GM19351 (cell line): ENCODE measurements at regions not wholly inside any gene's neighbourhood (a gene's known extent, or its start where the extent isn't known, plus 50 kb on each side); places are given as distances from the start of the nearest gene placed in this dataset.
"Not testable (repeated sequence)": the region's sequence is repeated elsewhere in the genome, so short reads cannot be mapped to it uniquely, and the experiment has no call there.

Experiments
- ATAC-seq: cut with Tn5 transposase; IDR thresholded peaks from one replicate; pipeline ENCODE4 v1.9.1; 2021; ENCODE audit warnings: mild to moderate bottlenecking, moderate library complexity; ENCODE audit not compliant: unreplicated experiment

DNA sequence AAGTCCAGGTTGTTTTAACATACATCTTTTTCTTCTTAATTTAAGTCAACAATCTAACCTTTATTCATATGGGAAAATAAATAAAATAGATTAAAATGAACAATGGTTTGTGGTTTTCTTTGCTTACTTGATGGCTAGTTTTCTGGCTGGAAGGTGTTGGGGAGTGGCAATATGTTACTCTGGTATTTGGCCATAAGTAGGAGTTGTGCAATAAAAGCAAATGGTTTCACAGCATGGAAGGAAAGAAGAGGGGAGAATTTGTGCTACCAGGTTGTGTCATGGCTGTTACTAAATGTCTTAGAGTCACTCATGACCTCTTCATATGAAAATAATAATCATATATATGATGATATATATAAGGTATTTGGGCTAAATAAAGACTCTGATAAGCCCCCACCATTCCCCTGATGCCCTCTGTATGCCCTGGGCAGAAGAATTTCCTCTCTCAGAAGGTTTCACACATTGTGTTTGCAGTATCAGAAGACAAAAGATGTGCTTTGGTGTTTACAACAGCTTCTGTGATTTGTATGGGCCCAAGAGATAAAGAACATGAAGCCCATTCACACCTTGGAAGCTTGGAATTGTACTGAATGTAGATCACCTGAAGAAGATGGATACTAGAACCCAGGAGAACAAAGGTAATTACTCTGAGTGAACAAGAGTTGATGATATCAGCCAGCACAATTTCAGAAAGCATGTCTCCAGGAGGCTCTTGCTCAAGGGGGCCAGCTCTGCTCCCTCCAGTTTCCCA, 160.9 kb downstream of the ALG10B start:
- ATAC-seq: no peak

DNA sequence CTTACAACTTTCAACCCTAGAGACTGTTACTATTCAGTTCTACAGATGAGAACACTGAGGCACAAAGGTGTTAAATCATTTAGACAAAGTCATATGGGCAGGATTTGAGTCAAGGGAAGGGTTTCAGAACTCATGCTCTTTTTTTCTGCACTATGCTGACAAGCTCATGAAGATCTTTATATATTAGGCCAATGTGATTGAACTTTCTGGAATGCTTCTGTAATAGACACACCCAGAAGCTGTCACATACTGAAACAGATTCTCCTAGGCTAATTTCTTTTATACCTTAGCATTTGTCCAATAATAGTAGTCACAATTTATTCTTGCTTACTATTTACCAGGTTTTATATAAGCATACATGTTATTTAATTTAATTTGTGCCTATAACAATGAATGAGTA, 164.0 kb downstream of the ALG10B start:
- no peak for ATAC-seq

DNA sequence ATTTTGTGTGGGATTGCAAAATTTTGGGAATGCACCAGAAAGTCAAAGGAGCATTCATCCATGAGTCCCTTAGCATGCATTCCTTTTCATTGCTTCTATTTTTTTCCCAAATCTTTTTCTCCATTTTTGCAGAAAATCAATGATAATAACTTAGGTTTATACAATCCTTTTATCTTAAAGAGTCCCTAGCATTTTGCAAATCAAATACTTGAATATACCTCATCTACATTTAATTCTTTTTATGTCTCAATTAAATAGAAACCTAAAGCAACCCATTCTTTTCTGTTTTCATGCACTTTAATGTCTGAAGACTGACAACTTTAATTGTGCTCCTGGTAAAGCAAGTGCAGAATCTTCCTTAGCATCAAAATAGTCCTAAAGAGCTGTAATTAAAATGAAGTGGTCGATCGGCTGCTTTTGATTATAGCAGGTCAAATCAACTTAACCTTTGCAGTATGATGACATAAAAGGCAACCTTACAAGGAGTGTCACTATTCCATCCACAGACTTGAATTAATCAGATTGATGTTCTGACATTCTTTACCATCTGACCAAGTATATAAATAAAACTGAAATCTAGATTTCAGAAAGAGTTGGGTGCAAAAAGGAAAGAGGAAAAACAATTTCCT, 168.4 kb downstream of the ALG10B start:
- ATAC-seq: no peak

DNA sequence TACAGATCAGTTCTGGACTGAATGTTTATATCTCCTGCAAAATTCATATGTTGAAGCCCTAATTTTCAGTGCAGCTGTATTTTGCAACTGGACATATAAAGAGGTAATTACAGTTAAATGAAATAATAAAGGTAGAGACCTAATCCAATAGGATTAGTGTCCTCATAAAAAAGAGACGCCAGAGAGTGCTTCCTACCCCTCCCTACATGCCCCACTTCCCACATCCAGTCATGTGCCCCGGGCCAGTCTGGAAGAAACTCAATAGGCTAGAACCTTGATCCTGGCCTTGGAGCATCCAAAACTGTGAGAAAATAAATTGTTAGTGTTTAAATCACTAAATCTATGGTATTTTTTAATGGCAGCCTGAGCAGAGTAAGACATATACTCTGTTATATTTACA, 172.3 kb downstream of the ALG10B start:
- ATAC-seq: no peak

DNA sequence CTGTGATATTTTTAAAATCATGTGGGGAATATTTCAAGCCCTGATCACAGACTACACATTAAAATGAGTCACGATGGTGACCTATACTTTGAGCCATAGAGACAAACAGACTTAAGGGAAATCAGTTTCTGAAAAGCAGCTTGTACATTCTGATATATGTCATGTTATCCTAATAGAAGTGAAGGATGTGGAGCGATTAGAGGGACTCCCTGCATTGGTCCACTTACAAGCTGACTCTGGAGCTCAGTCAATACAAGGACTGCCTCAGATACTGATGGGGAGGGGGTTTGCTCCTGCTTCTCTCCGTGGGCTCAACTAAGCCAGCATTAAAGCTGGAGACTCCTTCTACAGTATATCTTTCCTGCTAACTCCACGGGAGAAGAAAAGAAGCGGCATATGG, 173.5 kb downstream of the ALG10B start:
- no peak for ATAC-seq

DNA sequence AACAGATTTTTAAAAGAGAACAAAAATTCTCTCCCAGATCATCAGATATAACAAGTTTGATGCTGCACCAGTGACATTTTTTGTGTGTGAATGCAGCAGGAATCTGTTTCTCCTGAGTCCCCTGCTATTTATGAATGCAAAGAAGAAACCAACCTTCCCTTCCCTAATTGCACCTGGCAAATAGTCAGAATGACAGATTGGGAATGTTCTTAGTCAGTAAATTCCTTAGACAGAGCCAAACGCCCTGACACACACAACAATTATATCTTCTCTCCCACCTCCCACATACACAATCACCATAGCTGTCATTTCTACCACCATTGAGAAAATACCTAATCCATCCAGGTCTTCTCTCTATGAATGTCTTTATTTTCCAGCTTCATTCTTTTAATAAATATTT, 174.4 kb downstream of the ALG10B start:
- ATAC-seq: no peak

DNA sequence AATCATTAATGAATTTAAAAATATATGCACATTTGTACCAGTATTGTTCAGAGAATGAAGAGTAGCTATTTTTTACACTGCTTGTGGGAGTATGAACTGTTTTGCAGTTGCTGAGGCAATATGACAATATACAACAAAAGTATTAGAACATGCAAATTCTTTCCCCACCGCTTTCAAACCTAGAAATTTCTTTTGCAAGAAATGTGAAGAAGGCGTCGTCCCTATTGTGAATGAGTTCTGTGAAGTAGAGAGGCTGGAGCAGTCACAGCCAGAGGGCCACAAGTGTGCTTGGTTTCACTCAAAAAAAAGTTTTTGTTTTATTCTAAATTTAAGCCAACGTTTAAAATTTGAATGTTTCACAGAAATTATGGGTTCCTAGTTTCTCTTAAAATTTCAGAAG, 184.9 kb downstream of the ALG10B start:
- ATAC-seq: no peak

DNA sequence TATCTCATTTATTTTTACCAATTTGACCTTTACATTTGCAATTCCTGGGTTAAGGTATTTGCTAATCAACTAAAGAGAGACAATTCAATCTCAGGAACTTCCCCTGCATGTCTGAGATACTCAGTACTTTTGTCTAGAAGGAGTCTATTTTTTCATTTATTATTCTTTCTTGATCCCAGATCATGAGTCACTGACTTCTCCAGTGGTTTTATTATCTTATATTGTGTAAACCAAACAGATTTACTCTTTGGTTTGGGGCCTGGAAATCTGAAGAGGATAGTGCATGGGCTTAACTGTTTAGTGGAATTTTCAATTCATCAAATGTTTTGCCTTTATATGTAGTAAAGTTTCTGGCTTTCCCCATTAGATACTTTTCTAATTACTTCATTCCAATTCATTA, 185.4 kb downstream of the ALG10B start:
- ATAC-seq: no peak

DNA sequence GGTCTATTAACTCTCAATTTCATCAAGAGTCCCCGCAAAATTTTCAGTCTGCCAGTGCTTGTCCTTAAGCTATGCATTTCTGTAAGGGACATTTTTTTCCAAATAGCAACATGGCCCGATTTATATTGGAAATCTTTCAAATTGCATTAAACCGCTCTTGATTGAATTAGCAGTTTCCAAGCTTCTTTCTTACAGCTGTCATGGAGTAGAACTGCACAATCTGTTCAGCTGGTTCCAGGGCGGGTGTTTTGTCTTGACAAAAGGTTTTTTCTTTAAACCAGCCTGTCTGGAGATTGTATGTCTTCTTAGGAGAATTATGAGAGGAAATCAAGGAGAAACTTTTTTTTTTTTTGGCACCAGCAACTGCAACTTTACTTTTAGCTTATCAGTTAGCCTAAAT, 185.8 kb downstream of the ALG10B start:
- ATAC-seq: no peak

DNA sequence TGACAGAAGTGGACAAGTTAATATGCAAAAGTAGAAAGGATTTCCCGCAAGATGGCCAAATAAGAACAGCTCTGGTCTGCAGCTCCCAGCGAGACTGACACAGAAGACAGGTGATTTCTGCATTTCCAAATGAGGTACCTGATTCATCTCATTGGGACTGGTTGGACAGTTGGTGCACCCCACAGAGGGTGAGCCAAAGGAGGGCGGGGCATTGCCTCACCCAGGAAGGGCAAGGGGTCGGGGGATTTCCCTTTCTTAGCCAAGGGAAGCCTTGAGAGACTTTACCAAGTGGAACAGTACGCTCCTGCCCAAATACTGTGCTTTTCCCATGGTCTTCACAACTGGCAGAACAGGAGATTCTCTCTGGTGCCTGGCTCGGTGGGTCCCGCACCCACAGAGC, 191.3 kb downstream of the ALG10B start:
- ATAC-seq: no peak

DNA sequence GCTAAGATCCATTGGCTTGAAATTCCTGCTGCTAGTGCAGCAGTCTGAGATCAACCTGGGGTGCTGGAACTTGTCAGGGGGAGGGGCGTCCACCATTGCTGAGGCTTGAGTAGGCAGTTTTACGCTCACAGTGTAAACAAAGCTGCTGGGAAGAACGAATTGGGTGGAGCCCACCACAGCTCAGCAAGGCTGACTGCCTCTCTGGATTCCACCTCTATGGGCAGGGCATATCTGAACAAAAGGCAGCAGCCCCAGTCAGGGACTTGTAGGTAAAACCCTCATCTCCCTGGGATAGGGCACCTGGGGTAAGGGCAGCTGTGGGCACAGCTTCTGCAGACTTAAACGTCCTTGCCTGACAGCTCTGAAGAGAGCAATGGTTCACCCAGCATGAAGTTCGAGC, 191.7 kb downstream of the ALG10B start:
- ATAC-seq: no peak

DNA sequence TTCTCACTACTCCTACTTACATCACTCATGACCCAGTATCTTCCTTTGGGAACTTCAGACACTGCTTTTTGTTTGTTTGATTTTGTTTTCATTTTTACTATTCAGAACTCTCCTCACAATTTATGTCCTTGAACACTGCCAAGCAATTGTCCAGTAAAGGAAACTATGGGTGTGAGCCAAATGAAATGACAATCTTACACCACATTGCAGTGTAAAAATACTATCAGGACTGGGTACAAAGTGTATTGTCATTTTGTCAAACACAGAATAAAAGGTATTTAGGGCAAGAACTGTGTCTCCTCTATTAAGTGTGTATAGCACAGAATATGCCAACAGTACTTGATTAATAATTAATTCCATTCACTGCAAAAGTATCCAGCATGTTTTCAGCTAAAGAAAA, 199.3 kb downstream of the ALG10B start:
- no peak for ATAC-seq

DNA sequence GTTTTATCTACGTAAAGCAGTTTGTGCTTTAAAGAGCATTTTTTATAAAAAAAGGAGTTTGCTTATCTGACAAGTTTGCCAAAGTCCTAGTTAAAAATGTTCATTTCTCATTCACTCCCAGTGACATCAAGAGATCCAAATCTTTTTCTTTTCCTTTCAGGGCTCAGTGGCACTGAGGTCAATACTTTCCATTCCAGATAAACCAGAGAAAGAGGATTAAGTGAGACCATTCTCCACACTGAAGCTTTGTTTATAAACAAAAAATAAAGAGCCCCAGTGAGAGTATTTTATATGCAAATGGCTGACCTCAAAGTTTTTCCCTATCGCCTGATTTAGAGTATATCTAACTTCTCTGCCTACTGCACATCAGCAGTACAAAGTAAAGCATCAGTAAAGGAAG, 199.8 kb downstream of the ALG10B start:
- no peak for ATAC-seq

DNA sequence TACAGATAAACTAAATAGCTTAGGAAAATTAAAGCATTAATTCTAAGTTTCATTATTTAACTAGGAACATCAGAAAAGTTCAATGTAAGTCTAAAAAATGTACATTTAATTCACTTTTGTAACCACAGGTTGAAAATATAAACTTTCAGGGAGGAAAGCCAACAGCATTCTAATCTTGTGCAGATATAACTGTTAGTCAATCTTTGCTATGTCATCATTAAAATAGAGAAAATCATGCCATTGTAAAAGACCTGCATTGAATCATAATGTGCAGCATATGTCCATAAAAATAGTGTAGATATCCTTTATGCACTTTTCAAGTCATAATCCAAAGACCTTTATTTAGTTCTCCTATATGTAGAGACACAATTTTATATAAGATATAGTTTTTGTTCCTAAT, 207.3 kb downstream of the ALG10B start:
- ATAC-seq: no peak

DNA sequence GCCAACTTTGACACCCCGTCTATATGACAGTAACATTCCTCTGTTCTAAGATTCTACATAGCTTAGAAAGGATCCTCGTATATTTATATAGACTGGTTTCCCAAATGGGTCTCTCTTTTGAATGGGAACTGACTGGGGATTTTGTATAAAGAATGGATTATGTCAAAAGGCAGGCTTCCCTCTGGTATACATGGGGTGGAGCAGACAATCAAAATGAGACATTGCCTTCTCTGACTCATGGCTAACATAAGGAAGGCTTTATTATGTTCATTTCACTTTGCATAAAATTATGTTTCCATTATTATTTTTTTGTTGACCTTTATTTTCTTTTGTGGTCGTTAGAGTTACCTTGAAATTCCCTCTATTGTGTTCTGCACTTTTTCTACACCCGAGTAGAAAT, 211.1 kb downstream of the ALG10B start:
- ATAC-seq: no peak

DNA sequence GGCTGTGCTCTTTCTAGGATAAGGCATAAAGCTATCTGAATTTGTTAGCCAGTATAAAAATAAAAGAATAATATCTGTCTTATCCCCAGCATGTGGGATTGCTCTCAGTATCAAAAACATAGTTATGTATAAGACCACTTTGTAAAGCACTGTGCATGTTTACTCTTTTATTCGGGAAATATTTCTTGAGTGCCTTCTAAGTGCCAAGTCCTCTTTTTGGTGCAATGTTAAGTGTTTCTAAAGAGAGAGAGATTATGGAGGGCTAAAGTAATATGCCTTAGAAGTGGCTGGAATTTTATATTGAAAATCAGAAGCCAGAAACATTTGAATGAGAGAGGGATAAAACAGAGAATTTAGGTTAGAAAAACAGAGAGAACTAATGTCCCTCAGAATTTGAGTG, 212.0 kb downstream of the ALG10B start:
- no peak for ATAC-seq

DNA sequence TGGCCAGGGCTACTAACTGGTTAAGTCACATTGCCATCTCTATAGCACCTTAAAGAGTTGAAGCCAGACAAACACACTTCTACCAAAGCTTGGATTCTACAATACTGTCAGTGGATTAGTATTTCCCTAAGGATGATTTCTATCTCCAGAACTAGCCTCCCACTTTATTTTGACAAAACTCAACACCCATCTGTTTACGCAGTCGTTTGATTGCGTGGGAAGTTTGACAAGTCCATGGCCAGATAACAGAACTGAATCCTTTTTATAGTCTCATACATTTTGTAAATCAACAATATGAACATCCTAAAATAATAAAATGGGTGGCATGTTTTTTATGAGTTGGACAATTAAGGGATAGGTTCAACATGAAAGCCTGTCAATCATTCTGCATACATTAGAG, 212.7 kb downstream of the ALG10B start:
- ATAC-seq: not testable (repeated sequence)

DNA sequence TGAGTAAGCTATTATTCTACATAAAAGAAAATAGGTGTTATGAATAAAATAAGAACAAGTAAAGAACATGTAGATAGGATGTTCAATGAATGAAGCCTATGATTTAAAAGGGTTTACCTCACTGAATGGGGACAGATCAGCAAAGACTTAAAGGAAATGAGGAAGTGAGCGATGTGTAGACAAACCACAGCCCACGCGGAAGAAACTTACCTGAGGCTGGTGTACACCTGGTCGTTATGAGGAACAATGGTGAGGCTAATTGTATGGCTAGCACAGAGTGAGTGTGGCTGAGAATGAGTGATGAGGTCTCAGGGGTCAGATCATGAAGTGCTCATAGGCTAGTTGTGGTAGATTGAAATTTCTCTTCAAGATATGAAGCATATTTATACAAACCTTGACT, 221.7 kb downstream of the ALG10B start:
- ATAC-seq: no peak

DNA sequence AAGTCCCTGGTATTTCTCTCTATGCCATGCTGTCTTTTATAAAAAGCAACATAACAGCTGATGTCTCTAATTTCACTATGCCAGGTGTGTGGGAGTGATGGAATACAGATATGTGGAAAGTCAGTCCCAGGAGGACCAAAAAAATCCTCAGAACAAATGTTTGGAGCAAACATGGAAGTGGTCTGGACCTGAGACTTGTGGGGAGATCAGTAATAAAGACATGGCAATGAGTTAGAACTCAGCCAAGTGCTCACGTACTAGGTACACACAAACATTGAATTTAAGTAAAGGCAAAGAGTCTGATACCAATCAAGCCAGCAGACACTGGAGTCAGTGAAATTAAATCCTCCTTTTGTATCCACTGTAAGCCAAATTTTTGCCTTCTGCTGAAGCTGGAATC, 223.6 kb downstream of the ALG10B start:
- no peak for ATAC-seq

DNA sequence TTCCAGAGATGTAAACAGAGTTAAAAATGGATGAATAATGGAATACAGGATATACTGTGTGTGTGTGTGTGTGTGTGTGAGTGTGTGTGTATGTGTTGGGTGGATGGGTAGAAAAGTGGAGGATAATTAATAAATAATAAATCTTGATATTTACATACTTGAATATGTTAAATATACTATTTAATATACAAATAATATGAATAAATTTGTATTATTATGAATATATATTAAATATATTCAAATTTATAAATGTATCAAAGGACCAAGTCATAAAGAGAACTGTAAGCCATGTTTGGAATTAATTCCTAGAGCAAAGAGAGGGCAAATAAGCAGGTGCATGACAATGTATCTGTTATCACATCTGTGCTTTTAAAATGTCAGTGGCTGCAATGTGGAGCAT, 225.3 kb downstream of the ALG10B start:
- ATAC-seq: no peak

DNA sequence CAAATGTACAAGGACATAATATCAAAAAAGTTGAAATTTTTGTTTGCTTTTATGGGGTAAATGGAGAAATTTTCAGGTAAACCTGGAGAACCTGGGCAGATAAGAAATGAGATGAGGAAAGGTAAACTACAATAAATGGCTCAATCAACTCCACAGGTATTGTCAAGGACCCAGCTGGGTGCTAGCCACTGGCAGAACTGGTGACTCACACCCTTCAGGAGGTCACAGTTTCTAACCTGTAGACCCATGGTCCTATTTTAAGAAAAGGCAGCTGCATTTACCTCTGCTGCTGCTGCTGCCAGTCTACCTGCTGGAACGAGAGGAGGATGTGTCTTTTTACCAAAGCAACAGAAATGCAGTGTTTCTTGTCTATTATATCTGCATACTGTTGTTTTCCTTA, 226.6 kb downstream of the ALG10B start:
- ATAC-seq: no peak

DNA sequence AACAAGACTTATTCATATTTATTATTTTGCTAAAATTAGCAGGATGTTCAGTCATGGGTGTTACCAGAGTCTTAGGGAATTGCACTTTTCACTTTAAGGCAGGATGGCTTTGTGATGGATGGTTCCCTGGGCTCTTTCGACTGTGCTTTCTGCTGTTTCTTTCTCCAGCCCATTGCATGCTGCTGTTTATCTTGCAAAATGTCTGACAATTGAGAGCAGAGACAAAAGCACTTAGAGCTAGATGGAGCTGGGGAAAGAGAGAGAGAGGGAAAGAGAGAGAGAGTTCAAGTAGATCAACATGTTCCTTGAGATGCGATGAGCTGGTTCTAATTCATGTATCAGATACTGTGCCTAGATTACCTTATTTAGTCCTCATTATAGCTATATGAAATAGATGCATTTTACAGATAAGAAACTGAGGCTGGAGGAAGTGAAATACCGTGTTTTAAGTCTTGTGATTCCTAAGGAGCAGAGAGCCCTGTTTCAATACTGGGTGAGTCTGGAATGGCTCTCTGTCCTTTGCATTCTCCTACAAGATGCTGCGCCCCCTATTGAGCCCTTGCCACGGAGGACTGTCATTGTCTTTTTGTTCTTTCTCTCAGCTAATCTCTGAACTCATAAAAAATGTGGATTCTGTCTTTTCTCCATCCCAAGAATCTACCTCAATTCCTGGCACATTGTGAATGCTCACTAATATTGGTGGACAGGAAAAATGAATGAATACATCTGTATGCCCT, 227.9 kb downstream of the ALG10B start:
- no peak for ATAC-seq
